ENCODE measurements at regions not wholly inside any gene's neighbourhood (a gene's known extent, or its start where the extent isn't known, plus 50 kb on each side); places are given as distances from the start of the nearest gene placed in this dataset.

- TF ChIP-seq POLR2A (IDR thresholded peaks at IDR 0.05): no peak
- TF ChIP-seq, protein P1, sequence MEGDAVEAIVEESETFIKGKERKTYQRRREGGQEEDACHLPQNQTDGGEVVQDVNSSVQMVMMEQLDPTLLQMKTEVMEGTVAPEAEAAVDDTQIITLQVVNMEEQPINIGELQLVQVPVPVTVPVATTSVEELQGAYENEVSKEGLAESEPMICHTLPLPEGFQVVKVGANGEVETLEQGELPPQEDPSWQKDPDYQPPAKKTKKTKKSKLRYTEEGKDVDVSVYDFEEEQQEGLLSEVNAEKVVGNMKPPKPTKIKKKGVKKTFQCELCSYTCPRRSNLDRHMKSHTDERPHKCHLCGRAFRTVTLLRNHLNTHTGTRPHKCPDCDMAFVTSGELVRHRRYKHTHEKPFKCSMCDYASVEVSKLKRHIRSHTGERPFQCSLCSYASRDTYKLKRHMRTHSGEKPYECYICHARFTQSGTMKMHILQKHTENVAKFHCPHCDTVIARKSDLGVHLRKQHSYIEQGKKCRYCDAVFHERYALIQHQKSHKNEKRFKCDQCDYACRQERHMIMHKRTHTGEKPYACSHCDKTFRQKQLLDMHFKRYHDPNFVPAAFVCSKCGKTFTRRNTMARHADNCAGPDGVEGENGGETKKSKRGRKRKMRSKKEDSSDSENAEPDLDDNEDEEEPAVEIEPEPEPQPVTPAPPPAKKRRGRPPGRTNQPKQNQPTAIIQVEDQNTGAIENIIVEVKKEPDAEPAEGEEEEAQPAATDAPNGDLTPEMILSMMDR (IDR thresholded peaks at IDR 0.05): no peak
Measured at GRCh38 chr11:130598433-130598832, 150.0 kb downstream of the ADAMTS15 start.
